ENCODE measurements at regions not wholly inside any gene's neighbourhood (a gene's known extent, or its start where the extent isn't known, plus 50 kb on each side); places are given as distances from the start of the nearest gene placed in this dataset.

DNA sequence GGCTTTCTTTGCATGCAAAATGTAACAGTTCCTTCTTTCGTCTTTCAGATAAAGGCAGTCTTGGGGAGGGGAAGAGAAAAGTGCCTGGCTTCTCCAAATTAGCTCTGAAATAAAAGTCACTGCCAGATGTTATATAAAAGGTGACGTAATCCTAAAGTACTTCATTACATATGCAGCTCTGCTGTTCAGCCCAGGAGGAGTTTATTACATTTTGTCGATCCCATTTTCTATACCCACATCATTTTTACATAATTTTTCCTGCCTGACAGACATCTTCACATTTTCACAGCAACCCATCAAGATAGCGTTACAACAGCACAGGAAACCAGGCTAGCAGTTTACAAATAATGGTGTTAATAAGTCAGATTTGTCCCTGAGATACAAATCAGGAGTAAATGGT is 86.7 kb upstream of the SLC30A5 start:
- Histone ChIP-seq H3K27ac (no peak overlapping the region), H3K9ac (no peak overlapping the region), H3K27me3 (no peaks in the 10 kb centered on the region), H3K36me3 (no peaks in the 10 kb centered on the region), H3F3A (ENCODE audit: low read depth) (no peaks in the 10 kb centered on the region), H2AFZ (replicated peaks) (no peak overlapping the region), H3K79me2 (ENCODE audit: low read depth) (no peaks in the 10 kb centered on the region), H4K20me1 (ENCODE audit: low read depth) (no peaks in the 10 kb centered on the region), H3K4me1 (no peaks in the 10 kb centered on the region), H3K9me3 (ENCODE audit: low read depth) (no peaks in the 10 kb centered on the region), H3K4me3 (no peak overlapping the region), H3K4me2 (no peak overlapping the region)
- peaks cover 5% of the 10 kb centered on the region for H3K27me3 Mint-ChIP-seq (ENCODE audit: insufficient read depth, low read depth)
- H3K4me1 Mint-ChIP-seq = peaks cover 10% of the 10 kb centered on the region
- no peaks in the 10 kb centered on the region for H3K36me3 Mint-ChIP-seq
- no peak overlapping the region for H3K27ac Mint-ChIP-seq
- H3K4me3 Mint-ChIP-seq = no peak overlapping the region
- no peak for TF ChIP-seq EZH2phosphoT487 (IDR thresholded peaks at IDR 0.05)
- no peak for TF ChIP-seq EZH2 (IDR thresholded peaks at IDR 0.05)
- TF ChIP-seq CTCF (IDR thresholded peaks at IDR 0.05) = no peak
- no peak for DNase-seq (ENCODE audit: low spot score)
- no peaks in the 10 kb centered on the region for H3K9me3 Mint-ChIP-seq

DNA sequence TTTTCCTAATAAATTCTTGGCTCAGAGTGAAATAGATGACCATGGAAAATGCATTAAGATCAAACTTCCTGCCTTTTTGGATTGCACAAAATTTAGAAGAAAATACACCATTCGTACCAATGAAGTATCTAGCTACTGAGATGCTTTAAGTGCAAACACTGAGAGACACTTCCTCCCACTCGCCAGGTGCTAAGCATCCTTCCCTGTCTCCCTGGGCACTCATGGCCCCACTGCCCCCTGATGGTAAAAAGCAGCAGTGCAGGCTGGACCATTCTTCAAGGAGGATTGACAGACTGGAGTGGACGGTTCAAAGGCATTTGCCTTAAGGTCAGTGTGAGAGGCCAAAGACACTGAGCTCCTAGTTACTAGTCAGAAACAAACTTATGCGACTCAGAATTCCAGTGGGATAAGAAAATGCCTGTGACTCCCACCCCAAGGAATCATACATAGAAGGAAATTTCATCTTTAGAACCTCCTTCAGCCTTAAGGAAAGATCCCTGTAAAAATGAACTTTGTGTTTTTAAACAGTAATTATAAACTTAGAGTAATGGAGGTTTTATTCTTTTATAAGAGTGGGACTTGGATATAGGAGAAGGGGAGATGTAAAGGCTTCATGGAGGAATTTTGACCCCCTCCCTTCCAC is 86.0 kb upstream of the SLC30A5 start:
- H3K36me3 Mint-ChIP-seq = no peaks in the 10 kb centered on the region
- DNase-seq (ENCODE audit: low spot score) = peak; percentile 80
- H3K4me3 ChIP-seq = no peak overlapping the region
- peaks cover 5% of the 10 kb centered on the region for H3K27me3 Mint-ChIP-seq (ENCODE audit: insufficient read depth, low read depth)
- H3K4me1 ChIP-seq = no peaks in the 10 kb centered on the region
- H3K9me3 Mint-ChIP-seq = no peaks in the 10 kb centered on the region
- H3K9me3 ChIP-seq (ENCODE audit: low read depth) = no peaks in the 10 kb centered on the region
- H3K79me2 ChIP-seq (ENCODE audit: low read depth) = no peaks in the 10 kb centered on the region
- peaks cover 10% of the 10 kb centered on the region for H3K4me1 Mint-ChIP-seq
- H3K9ac ChIP-seq = no peak overlapping the region
- H3K4me2 ChIP-seq = no peak overlapping the region
- H3K4me3 Mint-ChIP-seq = no peak overlapping the region
- H3F3A ChIP-seq (ENCODE audit: low read depth) = no peaks in the 10 kb centered on the region
- H3K27ac ChIP-seq = no peak overlapping the region
- no peaks in the 10 kb centered on the region for H4K20me1 ChIP-seq (ENCODE audit: low read depth)
- H2AFZ ChIP-seq (replicated peaks) = no peak overlapping the region
- TF ChIP-seq EZH2 (IDR thresholded peaks at IDR 0.05) (no peak), CTCF (IDR thresholded peaks at IDR 0.05) (peak; percentile 96)
- H3K36me3 ChIP-seq = no peaks in the 10 kb centered on the region
- no peak overlapping the region for H3K27ac Mint-ChIP-seq
- no peaks in the 10 kb centered on the region for H3K27me3 ChIP-seq

DNA sequence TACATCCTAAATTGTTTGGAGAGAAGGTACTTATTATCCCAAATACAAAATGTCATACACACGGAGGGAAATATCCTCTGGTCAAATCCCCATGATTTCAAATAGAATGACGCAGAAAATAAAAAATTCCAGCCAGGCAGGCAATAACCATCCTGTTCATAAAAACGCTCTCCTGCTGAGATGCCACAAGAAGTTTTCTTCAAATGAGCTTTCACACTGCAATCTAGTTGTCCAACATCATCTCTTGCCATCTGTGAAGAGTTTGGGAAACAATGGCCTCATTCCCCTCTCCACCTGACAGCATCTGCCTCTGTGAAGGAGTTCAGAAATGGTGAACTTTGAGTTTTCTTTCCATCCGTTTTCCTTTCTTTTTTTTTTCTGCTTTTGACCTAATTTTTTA is 83.3 kb upstream of the SLC30A5 start:
- Histone ChIP-seq H3K9ac (no peak overlapping the region), H3K27me3 (no peaks in the 10 kb centered on the region), H3K9me3 (ENCODE audit: low read depth) (no peaks in the 10 kb centered on the region), H4K20me1 (ENCODE audit: low read depth) (no peaks in the 10 kb centered on the region), H3K4me2 (no peak overlapping the region), H3K4me3 (no peak overlapping the region), H2AFZ (replicated peaks) (no peak overlapping the region), H3K27ac (no peak overlapping the region), H3K4me1 (no peaks in the 10 kb centered on the region), H3K36me3 (no peaks in the 10 kb centered on the region), H3F3A (ENCODE audit: low read depth) (no peaks in the 10 kb centered on the region), H3K79me2 (ENCODE audit: low read depth) (no peaks in the 10 kb centered on the region)
- Mint-ChIP-seq H3K36me3 (no peaks in the 10 kb centered on the region), H3K4me1 (peaks cover 4% of the 10 kb centered on the region), H3K9me3 (peaks cover 3% of the 10 kb centered on the region), H3K27ac (no peak overlapping the region), H3K4me3 (no peak overlapping the region), H3K27me3 (ENCODE audit: insufficient read depth, low read depth) (peaks cover 4% of the 10 kb centered on the region)
- TF ChIP-seq EZH2phosphoT487 (IDR thresholded peaks at IDR 0.05) (no peak), EZH2 (IDR thresholded peaks at IDR 0.05) (no peak), CTCF (IDR thresholded peaks at IDR 0.05) (no peak)
- DNase-seq (ENCODE audit: low spot score) = no peak

All from neural progenitor cell (in vitro differentiated cells).